CD1c-positive myeloid dendritic cell (primary cell): ENCODE measurements at regions not wholly inside any gene's neighbourhood (a gene's known extent, or its start where the extent isn't known, plus 50 kb on each side); places are given as distances from the start of the nearest gene placed in this dataset.
"Not testable (repeated sequence)": the region's sequence is repeated elsewhere in the genome, so short reads cannot be mapped to it uniquely, and the experiment has no call there.

Experiments
- DNase-seq: peaks from one replicate; pipeline ENCODE4 v3.0.0-alpha.2; 2016; ENCODE audit errors: extremely low spot score

- DNase-seq, result no peak
Measured at GRCh38 chr9:102941868-102942267, 53.3 kb upstream of the CYLC2 start.

- no peak for DNase-seq
Measured at GRCh38 chr9:102922526-102922925, 72.6 kb upstream of the CYLC2 start.

- DNase-seq, result no peak
Measured at GRCh38 chr9:102911185-102911584, 83.9 kb upstream of the CYLC2 start.

GRCh38 chr9:102905795-102906194 lies 89.3 kb upstream of the CYLC2 start:
- DNase-seq, result not testable (repeated sequence)

- no peak for DNase-seq
Measured at GRCh38 chr9:102892025-102892424, 103.1 kb upstream of the CYLC2 start.

- DNase-seq, result not testable (repeated sequence)
Measured at GRCh38 chr9:102888747-102889146, 106.4 kb upstream of the CYLC2 start.

GRCh38 chr9:102875687-102876086 lies 119.4 kb upstream of the CYLC2 start:
- no peak for DNase-seq

GRCh38 chr9:102867488-102867887 lies 127.6 kb upstream of the CYLC2 start:
- no peak for DNase-seq

- DNase-seq, result no peak
Measured at GRCh38 chr9:102862478-102862877, 132.7 kb upstream of the CYLC2 start.

GRCh38 chr9:102855641-102856040 lies 139.5 kb upstream of the CYLC2 start:
- no peak for DNase-seq

GRCh38 chr9:102845827-102846371 lies 149.2 kb upstream of the CYLC2 start:
- DNase-seq, result no peak

- DNase-seq, result no peak
Measured at GRCh38 chr9:102844716-102845115, 150.4 kb upstream of the CYLC2 start.

- DNase-seq, result no peak
Measured at GRCh38 chr9:102842423-102842822, 152.7 kb upstream of the CYLC2 start.

- no peak for DNase-seq
Measured at GRCh38 chr9:102841376-102841775, 153.8 kb upstream of the CYLC2 start.

- DNase-seq, result no peak
Measured at GRCh38 chr9:102840335-102840734, 154.8 kb upstream of the CYLC2 start.

GRCh38 chr9:102832814-102833213 lies 162.3 kb upstream of the CYLC2 start:
- no peak for DNase-seq

GRCh38 chr9:102796244-102796643 lies 198.9 kb upstream of the CYLC2 start:
- no peak for DNase-seq

- no peak for DNase-seq
Measured at GRCh38 chr9:102795532-102795931, 199.6 kb upstream of the CYLC2 start.

- DNase-seq, result no peak
Measured at GRCh38 chr9:102779356-102779755, 215.8 kb upstream of the CYLC2 start.

- DNase-seq, result no peak
Measured at GRCh38 chr9:102778746-102779145, 216.4 kb upstream of the CYLC2 start.

- DNase-seq, result no peak
Measured at GRCh38 chr9:102770704-102771103, 224.4 kb upstream of the CYLC2 start.

- no peak for DNase-seq
Measured at GRCh38 chr9:102769307-102769706, 225.8 kb upstream of the CYLC2 start.

- DNase-seq, result no peak
Measured at GRCh38 chr9:102768002-102768401, 227.1 kb upstream of the CYLC2 start.

GRCh38 chr9:102767076-102767475 lies 228.1 kb upstream of the CYLC2 start:
- DNase-seq, result no peak
